CD4-positive, alpha-beta T cell treated with Interleukin-4 for 1 hour (primary cell): ENCODE measurements at regions not wholly inside any gene's neighbourhood (a gene's known extent, or its start where the extent isn't known, plus 50 kb on each side); places are given as distances from the start of the nearest gene placed in this dataset.

Experiments used
- DNase-seq, 2 donors: peaks; one replicate each; pipeline ENCODE4 v3.0.0-alpha.2; 2020 to 2022

DNA sequence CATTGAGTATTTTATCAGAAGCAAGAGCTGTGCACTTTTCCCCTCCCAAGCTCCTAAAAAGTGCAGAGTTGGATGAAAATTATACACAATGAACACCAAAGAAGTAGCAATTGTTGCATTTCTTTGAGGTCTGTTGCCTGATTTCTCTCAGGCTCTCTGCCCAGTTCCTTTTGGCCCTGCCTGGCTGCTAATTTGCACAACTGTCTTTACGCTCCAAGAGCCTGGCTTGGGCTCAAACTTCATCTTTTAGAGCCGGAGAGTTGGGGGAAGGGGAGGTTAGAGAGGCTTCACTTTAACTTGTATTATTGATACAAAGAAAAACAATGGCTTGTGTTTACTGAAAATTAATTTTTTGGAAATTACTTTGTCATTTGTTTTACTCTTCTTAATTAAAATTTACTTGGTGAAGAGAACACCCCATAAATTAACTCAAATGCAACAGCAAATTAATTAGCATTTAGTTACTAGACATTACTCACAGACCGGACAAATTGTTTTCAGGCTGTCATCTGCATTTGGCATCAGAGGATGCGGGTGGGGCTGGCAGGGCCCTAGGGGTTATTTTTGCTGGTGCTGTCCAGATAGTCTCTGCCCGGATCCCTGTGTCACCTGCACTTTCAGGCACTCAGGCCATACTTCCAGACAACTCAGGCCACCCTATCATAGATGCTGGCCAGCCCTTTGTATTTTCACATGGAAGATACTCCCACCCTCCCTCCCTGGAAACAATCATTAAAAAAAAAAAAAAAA, 407.3 kb downstream of the NXPE2 start:
- no peak for DNase-seq

DNA sequence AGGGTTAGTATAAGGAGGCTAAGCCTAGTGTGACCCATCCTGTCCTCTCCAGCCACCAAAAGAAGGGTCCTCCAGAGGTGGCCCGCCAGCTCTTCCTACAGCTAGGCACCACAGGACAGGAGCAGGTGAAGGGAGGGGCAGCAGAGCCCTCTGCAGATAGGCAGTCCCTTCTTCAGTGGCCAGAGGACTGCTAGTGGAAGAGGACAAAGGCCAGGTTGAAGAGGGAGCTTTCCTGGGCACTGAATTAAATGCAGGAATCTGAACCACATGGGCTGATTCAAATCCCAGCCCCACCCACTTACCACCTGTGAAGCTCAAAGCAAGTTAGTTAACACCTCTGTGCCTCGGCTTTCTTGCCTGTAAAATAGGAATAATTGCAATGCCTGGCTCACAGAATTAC, 409.5 kb downstream of the NXPE2 start:
- DNase-seq = no peak

- DNase-seq = no peak
These were observed 411.7 kb downstream of the CADM1 start for GRCh38 chr11:115092516-115092915.

DNA sequence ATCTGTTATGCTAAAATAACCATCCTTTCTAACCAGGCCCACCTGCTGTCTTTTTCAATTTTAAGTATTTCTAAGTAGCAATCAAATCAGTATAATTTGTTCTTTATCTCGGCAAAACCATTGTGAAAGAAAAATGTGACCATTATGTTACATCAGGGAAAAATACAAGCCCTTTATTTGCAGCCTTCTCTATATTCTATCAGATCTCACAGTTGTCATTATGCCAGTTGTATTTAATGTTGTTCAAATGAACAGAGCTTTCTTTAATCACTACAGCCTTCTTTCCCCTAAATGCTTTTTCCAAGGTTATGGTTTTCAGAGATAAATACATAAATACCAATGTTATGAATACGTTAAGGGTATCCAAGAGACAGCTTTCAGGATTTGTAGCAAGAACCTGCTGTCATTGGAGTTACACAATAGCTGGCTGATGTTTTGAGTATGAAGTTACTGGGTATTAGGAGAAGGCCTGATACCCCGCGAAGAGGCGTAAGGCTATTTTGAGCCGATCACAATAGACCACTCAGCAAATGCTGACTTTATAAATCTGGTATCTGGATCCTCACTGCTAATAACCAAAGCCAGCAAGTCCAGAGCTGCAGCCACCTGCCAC, 406.3 kb downstream of the CADM1 start:
- no peak for DNase-seq

- DNase-seq = no peak
These were observed 403.5 kb downstream of the CADM1 start for GRCh38 chr11:115100706-115101105.

DNA sequence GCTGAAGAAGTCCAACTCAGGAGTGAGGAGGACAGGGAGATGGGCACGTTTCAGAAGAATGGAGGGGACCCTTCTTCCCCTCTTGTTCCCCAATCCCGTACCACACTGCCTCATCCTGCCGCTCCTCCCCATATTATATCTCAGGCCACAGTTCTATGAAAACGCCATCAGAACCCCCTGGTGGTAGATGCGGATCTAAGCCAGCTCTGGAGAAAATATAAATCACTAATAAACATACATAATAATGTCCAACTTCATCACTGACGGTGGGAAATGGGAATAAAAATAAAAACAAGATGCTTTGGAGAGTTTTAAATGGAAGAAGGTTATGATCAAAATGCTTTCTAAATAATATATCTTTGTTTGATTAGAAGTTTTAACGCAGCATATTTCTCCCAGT, 400.3 kb downstream of the CADM1 start:
- DNase-seq = no peak

DNA sequence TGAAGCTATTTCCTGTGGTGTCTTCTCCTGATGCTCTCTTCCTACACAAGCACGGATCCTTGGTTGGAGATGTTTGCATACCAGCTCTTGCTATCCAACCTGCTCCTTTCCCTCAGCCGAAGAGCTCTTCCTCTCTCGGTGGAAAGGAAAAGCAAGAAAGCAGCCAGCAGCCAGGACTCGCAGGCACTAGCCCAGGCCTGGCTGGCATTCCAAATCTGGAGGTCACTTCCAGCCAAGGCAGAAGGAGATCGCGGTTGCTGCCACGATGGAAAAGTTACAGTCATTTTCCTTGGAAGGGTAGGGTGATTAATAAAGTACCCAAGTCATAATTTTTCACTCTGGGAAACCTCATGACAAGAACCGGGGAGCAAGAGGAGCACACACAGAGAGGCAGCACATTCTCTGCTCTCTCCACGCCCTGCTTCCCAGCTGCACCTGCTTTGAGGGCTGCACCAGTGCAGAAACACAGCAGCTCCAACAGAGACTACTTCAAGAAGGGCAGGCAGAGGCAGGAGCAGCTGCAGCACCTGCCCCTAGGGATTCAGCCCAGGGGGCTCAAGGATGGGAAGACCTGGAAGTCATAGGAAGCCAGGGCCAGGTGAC, 399.3 kb downstream of the CADM1 start:
- no peak for DNase-seq

GRCh38 chr11:115111066-115111465, 393.1 kb downstream of the CADM1 start:
- no peak for DNase-seq

- DNase-seq = no peak
These were observed 391.5 kb downstream of the CADM1 start for GRCh38 chr11:115112754-115113153.

GRCh38 chr11:115117956-115118493, 386.2 kb downstream of the CADM1 start:
- DNase-seq = no peak

- no peak for DNase-seq
These were observed 385.1 kb downstream of the CADM1 start for GRCh38 chr11:115119146-115119545.
